Globus pallidus (tissue), 1 donor: ENCODE measurements at regions not wholly inside any gene's neighbourhood (a gene's known extent, or its start where the extent isn't known, plus 50 kb on each side); places are given as distances from the start of the nearest gene placed in this dataset.
A peak's percentile ranks its signal among the peaks of the same experiment; 100 is the strongest.

ENCODE experiments used
- DNase-seq: peaks from one replicate; pipeline ENCODE4 v3.0.0-alpha.2; 2015; ENCODE audit warnings: low spot score

- no peak for DNase-seq
These were observed 84.6 kb upstream of the MAX start for GRCh38 chr14:65186951-65187350.

- DNase-seq: no peak
These were observed 85.2 kb upstream of the MAX start for GRCh38 chr14:65187421-65188049.

GRCh38 chr14:65190312-65190711, 88.0 kb upstream of the MAX start:
- DNase-seq: no peak

GRCh38 chr14:65191716-65192115, 89.4 kb upstream of the MAX start:
- no peak for DNase-seq

- DNase-seq: no peak
These were observed 90.4 kb upstream of the MAX start for GRCh38 chr14:65192686-65193085.

- no peak for DNase-seq
These were observed 91.7 kb upstream of the MAX start for GRCh38 chr14:65193916-65194590.

- DNase-seq: no peak
These were observed 92.9 kb upstream of the MAX start for GRCh38 chr14:65195042-65195719.

GRCh38 chr14:65198346-65198745, 96.0 kb upstream of the MAX start:
- no peak for DNase-seq

GRCh38 chr14:65200454-65200853, 98.1 kb upstream of the MAX start:
- DNase-seq: no peak

GRCh38 chr14:65203574-65203973, 101.3 kb upstream of the MAX start:
- no peak for DNase-seq

- DNase-seq: no peak
These were observed 101.7 kb upstream of the MAX start for GRCh38 chr14:65204056-65204455.

- no peak for DNase-seq
These were observed 103.7 kb upstream of the MAX start for GRCh38 chr14:65206078-65206447.

GRCh38 chr14:65206448-65207096, 104.3 kb upstream of the MAX start:
- no peak for DNase-seq

GRCh38 chr14:65208548-65208947, 106.2 kb upstream of the MAX start:
- no peak for DNase-seq

- peak; percentile 57 for DNase-seq
These were observed 108.0 kb upstream of the MAX start for GRCh38 chr14:65210118-65210821.

GRCh38 chr14:65210822-65211182, 108.5 kb upstream of the MAX start:
- DNase-seq: no peak

GRCh38 chr14:65211341-65211987, 109.1 kb upstream of the MAX start:
- no peak for DNase-seq

- DNase-seq: no peak
These were observed 111.0 kb upstream of the MAX start for GRCh38 chr14:65213316-65213715.

- DNase-seq: no peak
These were observed 112.4 kb upstream of the MAX start for GRCh38 chr14:65214741-65215140.

- no peak for DNase-seq
These were observed 117.0 kb upstream of the MAX start for GRCh38 chr14:65219353-65219752.

- peak; percentile 87 for DNase-seq
These were observed 120.1 kb upstream of the MAX start for GRCh38 chr14:65222440-65222858.

- DNase-seq: no peak
These were observed 121.3 kb upstream of the MAX start for GRCh38 chr14:65223636-65224035.
